Right lobe of liver (tissue), 6 donors: ENCODE measurements at regions not wholly inside any gene's neighbourhood (a gene's known extent, or its start where the extent isn't known, plus 50 kb on each side); places are given as distances from the start of the nearest gene placed in this dataset.
A peak's percentile ranks its signal among the peaks of the same experiment; 100 is the strongest.

Experiments used
- ATAC-seq, 4 donors: fragments of 200-7000 bp; cut with Tn5 transposase; one replicate each; pipeline ENCODE4 v1.9.1; 2020; ENCODE audit warnings: mild to moderate bottlenecking in 4 of 4, moderate library complexity in 4 of 4
- DNase-seq, 3 donors: peaks; one replicate each; pipeline ENCODE4 v3.0.0-alpha.2; 2020
- H3K27ac ChIP-seq, 3 donors: fragments of 200-600 bp; one replicate each; pipeline ENCODE4 v1.8.0; 2022
- H3K27me3 ChIP-seq, 2 donors: fragments of 200-600 bp; one replicate each; pipeline ENCODE4 v1.8.0; 2022
- H3K36me3 ChIP-seq, 4 donors: fragments of 200-600 bp; sonication (generic) in 1 of 4; one replicate each; pipeline versions ENCODE4 v1.5.1 to v1.8.0; 2017 to 2022; ENCODE audit warnings: control low read depth in 1 of 4
- H3K4me1 ChIP-seq, 4 donors: fragments of 200-600 bp; sonication (generic) in 1 of 4; one replicate each; pipeline versions ENCODE4 v1.5.1 to v1.8.0; 2017 to 2022; ENCODE audit warnings: control low read depth in 1 of 4
- H3K4me3 ChIP-seq, 3 donors: fragments of 200-600 bp; one replicate each; pipeline ENCODE4 v1.8.0; 2022
- H3K9me3 ChIP-seq, 4 donors: fragments of 200-600 bp; sonication (generic) in 1 of 4; one replicate each; pipeline versions ENCODE4 v1.5.1 to v1.8.0; 2017 to 2022; ENCODE audit warnings: control low read depth in 1 of 4
- POLR2A ChIP-seq: fragments of 450-650 bp; IDR thresholded peaks from one replicate; pipeline ENCODE4 v1.6.1; 2017; ENCODE audit warnings: antibody characterized with exemption, mild to moderate bottlenecking
- WGBS: methylation state at CpG from one replicate; pipeline ENCODE4 v1.1.6; 2018; ENCODE audit warnings: low coverage, low lambda C conversion rate; ENCODE audit not compliant: insufficient coverage; ENCODE audit errors: missing lambda C conversion rate; 5-methylcytosine and 5-hydroxymethylcytosine counted together
- intact Hi-C, 2 donors: fragments of 100-400 bp; cut with DNase I; formaldehyde crosslinking; loops; one replicate each; pipeline versions ENCODE4 v1.11.2 to v1.14.1; 2022
- TF ChIP-seq, protein P1 (sequence below), 4 donors: fragments of 200-600 bp in 3 of 4; fragments of 450-650 bp in 1 of 4; IDR thresholded peaks; one replicate each; pipeline versions ENCODE4 v1.5.1 to v1.8.0; 2016 to 2022; ENCODE audit warnings: antibody characterized with exemption in 4 of 4, mild to moderate bottlenecking in 2 of 4
- donor health status: DM: no; HTN: yes; CAD: no.
- donor health status: DM: no; HTN: no; CAD: no.
- donor health status: DM: no; HTN: no; CAD: no.
- donor health status: DM: no; HTN: yes; CAD: no.
- donor health status: DM: no; HTN: yes; CAD: no.

GRCh38 chr12:124704619-124705018 lies 137.2 kb upstream of the NCOR2 start:
- no peaks in the 10 kb centered on the region for H3K9me3 ChIP-seq
- no peaks in the 10 kb centered on the region for H3K36me3 ChIP-seq
- no peak for DNase-seq
- peaks cover 0 to 9% (median 1%) of the 10 kb centered on the region in 4 donors for H3K4me1 ChIP-seq
- no peaks in the 10 kb centered on the region for H3K27me3 ChIP-seq
- ATAC-seq = no peak
- H3K27ac ChIP-seq = no peak overlapping the region
- intact Hi-C loops = no loop called here
- WGBS = 89% methylated on average over 5 of the region's 13 CpGs
- no peak overlapping the region for H3K4me3 ChIP-seq
- TF ChIP-seq, protein P1, sequence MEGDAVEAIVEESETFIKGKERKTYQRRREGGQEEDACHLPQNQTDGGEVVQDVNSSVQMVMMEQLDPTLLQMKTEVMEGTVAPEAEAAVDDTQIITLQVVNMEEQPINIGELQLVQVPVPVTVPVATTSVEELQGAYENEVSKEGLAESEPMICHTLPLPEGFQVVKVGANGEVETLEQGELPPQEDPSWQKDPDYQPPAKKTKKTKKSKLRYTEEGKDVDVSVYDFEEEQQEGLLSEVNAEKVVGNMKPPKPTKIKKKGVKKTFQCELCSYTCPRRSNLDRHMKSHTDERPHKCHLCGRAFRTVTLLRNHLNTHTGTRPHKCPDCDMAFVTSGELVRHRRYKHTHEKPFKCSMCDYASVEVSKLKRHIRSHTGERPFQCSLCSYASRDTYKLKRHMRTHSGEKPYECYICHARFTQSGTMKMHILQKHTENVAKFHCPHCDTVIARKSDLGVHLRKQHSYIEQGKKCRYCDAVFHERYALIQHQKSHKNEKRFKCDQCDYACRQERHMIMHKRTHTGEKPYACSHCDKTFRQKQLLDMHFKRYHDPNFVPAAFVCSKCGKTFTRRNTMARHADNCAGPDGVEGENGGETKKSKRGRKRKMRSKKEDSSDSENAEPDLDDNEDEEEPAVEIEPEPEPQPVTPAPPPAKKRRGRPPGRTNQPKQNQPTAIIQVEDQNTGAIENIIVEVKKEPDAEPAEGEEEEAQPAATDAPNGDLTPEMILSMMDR (IDR thresholded peaks at IDR 0.05) = no peak
- no peak for TF ChIP-seq POLR2A

DNA sequence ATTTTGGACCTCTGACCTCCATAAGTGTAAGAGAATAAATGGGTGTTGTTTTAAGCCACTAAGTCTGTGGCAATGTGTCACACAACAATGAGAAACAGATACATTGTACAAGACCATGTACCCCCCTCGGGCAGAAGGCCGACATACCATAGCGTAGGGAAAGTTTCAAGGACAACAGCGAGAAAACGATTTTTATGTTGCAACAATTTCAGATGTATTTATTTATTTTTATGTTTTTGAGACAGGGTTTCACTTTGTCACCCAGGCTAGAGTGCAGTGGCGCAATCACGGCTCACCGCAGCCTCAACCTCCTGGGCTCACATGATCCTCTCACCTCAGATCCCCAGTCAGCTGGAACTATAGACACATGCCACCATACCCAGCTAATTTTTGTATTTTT lies 136.4 kb upstream of the NCOR2 start:
- Histone ChIP-seq H3K36me3 (no peaks in the 10 kb centered on the region), H3K9me3 (no peaks in the 10 kb centered on the region), H3K4me3 (no peak overlapping the region), H3K27me3 (no peaks in the 10 kb centered on the region), H3K4me1 (peaks cover 0 to 9% (median 1%) of the 10 kb centered on the region in 4 donors), H3K27ac (no peak overlapping the region)
- intact Hi-C loops = no loop called here
- no peak for TF ChIP-seq POLR2A
- TF ChIP-seq, protein P1 (IDR thresholded peaks at IDR 0.05) = no peak
- DNase-seq (peak in 1 of 3 donors; percentile 59), ATAC-seq (peak; percentile 56 to 86 (median 77))
- 24% methylated on average over 8 of the region's 8 CpGs for WGBS

DNA sequence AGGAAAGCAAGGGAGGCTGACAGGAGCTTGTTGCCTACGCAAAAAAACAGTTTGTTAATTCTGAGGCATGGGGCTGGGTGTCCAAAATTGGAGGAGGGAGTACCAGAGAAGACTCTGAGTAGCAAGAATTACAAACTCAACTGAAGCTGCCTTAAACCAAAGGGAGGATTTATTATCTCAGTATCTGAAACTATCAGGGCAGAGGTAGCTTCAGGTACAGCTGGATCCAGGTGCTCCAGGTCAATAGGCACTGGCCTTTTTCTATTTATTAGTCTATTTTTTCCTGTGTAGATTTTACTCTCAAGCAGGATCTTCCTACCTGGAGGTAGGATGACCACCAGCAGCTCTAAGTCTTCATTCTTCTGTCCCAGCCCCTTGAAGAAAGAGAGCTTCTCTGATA lies 135.3 kb upstream of the NCOR2 start:
- no peak overlapping the region for H3K4me3 ChIP-seq
- TF ChIP-seq POLR2A = no peak
- TF ChIP-seq, protein P1 (IDR thresholded peaks at IDR 0.05) = no peak
- peaks cover 0 to 9% (median 1%) of the 10 kb centered on the region in 4 donors for H3K4me1 ChIP-seq
- H3K27me3 ChIP-seq = no peaks in the 10 kb centered on the region
- no peaks in the 10 kb centered on the region for H3K9me3 ChIP-seq
- no peak overlapping the region for H3K27ac ChIP-seq
- no peaks in the 10 kb centered on the region for H3K36me3 ChIP-seq
- WGBS = 100% methylated on average over 1 of the region's 1 CpG
- DNase-seq (no peak), ATAC-seq (no peak)
- intact Hi-C loops = no loop called here

DNA sequence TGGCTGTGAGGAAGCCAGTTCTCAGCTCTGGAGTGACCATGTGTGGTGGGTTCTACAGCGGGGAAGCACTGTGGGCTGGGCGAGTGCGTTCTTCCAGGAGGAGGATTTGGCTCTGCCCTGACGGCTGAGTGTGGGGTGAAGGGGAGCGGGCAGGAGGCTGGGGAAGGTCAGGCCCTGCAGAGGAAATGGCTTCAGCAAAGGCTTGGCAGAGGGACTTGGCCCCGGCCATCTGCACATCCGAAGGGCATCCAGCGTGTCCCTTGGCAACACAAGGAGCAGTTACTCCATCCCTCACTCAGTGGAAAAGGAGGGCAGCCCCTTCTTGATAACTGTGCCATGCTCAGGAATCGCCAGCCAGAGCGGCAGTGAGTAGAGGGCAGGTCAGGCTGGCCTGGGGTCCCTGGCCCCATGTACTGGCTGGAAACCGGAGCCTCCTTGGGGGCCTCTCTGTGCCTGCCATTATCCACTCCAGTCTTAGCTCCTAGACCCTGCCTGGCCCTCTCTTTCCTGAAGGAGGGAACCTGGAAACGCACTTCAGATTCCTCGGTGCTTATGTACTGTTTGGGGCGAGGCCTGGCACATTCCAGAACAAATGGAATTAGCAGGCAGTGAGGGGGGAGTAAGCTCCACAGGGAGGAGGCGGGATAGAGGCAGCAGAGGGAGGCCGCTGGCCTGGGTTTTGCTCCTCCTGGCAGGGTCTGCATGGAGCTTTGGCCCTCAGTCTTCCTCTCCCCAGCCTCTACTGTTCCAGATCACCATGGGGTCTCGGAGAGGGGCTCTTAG lies 133.6 kb upstream of the NCOR2 start:
- Histone ChIP-seq H3K4me3 (no peak overlapping the region), H3K9me3 (no peaks in the 10 kb centered on the region), H3K36me3 (no peaks in the 10 kb centered on the region), H3K27ac (no peak overlapping the region), H3K27me3 (no peaks in the 10 kb centered on the region), H3K4me1 (peaks cover 0 to 9% (median 1%) of the 10 kb centered on the region in 4 donors)
- intact Hi-C loops = no loop called here
- no peak for DNase-seq
- TF ChIP-seq POLR2A = no peak
- TF ChIP-seq, protein P1 (IDR thresholded peaks at IDR 0.05) = no peak
- ATAC-seq = no peak
- 78% methylated on average over 4 of the region's 17 CpGs for WGBS
